HG02852 (cell line): ENCODE measurements at regions not wholly inside any gene's neighbourhood (a gene's known extent, or its start where the extent isn't known, plus 50 kb on each side); places are given as distances from the start of the nearest gene placed in this dataset.
"Not testable (repeated sequence)": the region's sequence is repeated elsewhere in the genome, so short reads cannot be mapped to it uniquely, and the experiment has no call there.

Experiments used
- ATAC-seq: cut with Tn5 transposase; IDR thresholded peaks from one replicate; pipeline ENCODE4 v1.9.1; 2021; ENCODE audit warnings: mild to moderate bottlenecking, moderate library complexity; ENCODE audit not compliant: unreplicated experiment

GRCh38 chr3:173221010-173221409 is 80.0 kb upstream of the SPATA16 start:
- ATAC-seq: no peak

- ATAC-seq: no peak
Measured at GRCh38 chr3:173217127-173217526, 76.1 kb upstream of the SPATA16 start.

DNA sequence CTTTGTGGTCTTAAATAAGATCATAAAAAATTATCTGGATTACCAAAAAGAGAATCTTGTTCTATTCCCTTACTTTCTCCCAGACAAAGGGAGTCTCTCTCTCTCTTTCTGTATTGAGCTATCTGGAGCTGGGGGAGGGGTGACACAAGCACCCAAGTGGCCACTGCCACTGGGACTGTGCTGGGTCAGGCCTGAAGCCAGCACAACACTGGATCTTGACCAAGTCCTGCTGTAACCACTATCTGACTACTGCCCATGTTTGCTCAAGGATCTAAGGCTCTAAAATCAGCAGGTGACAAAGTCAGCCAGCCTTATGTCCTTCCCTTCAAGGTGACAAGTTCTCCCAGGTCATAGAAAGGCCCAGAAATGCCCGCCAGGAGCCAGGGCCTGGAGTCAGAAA is 75.0 kb upstream of the SPATA16 start:
- ATAC-seq: no peak

DNA sequence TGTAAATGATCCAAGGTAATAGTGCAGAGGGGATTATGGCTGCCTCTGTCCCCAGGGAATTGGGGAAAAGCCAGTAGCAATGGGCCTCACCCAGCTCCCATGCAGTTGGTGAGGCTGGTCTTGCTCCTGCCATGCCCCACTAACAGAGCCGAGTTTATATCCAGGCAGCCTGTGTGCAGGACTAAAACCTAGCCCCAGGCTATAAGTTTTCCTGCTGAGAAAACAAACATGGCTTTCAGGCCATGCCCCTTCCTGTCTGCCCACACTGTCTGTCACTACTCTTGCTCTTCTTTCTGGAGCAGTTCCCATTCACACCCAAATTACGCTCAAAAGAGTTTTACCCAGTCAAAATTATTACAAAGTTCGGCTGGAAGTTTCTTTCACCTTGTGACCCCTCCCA is 73.5 kb upstream of the SPATA16 start:
- ATAC-seq: no peak

GRCh38 chr3:173199568-173199967 is 58.5 kb upstream of the SPATA16 start:
- ATAC-seq: no peak

- ATAC-seq: not testable (repeated sequence)
Measured at GRCh38 chr3:173194868-173195267, 53.8 kb upstream of the SPATA16 start.

- no peak for ATAC-seq
Measured at GRCh38 chr3:173191611-173192010, 50.6 kb upstream of the SPATA16 start.
